CD4-positive, alpha-beta memory T cell (primary cell): ENCODE measurements at regions not wholly inside any gene's neighbourhood (a gene's known extent, or its start where the extent isn't known, plus 50 kb on each side); places are given as distances from the start of the nearest gene placed in this dataset.

Experiments used
- CTCF ChIA-PET: fragments of 350-600 bp; sonication (Branson Sonifier 250); formaldehyde crosslinking; loops from one replicate; lab custom pipeline; 2021; ENCODE audit warnings: inconsistent platforms; ENCODE audit not compliant: partially characterized antibody; lab: Charles Lee
- POLR2A ChIA-PET: fragments of 350-600 bp; sonication (Branson Sonifier 250); formaldehyde crosslinking; loops from one replicate; lab custom pipeline; 2021; ENCODE audit not compliant: partially characterized antibody; lab: Charles Lee
- DNase-seq, 5 donors: peaks; one replicate each; pipeline versions ENCODE4 v3.0.0 to v3.0.0-alpha.2; 2020 to 2022; ENCODE audit warnings: mixed read lengths in 1 of 5
- H3K27ac ChIP-seq: one replicate; pipeline ENCODE4 v1.7.0; 2013; ENCODE audit warnings: low read depth, low read length
- H3K27me3 ChIP-seq: 2 replicates; pipeline ENCODE4 v1.7.0; 2013; ENCODE audit warnings: mild to moderate bottlenecking, low read length, moderate library complexity; ENCODE audit not compliant: insufficient read depth
- H3K36me3 ChIP-seq: 2 replicates; pipeline ENCODE4 v1.7.0; 2013; ENCODE audit warnings: mild to moderate bottlenecking, low read length, moderate library complexity; ENCODE audit not compliant: insufficient read depth
- H3K4me1 ChIP-seq: 2 replicates; pipeline ENCODE4 v1.7.0; 2013; ENCODE audit warnings: mild to moderate bottlenecking, low read length, moderate library complexity; ENCODE audit not compliant: insufficient read depth
- H3K4me3 ChIP-seq, 2 donors: one replicate each; pipeline ENCODE4 v1.7.0; 2013; ENCODE audit warnings: low read length in 2 of 2, mild to moderate bottlenecking in 1 of 2
- H3K9me3 ChIP-seq, 2 donors: one replicate each; pipeline ENCODE4 v1.7.0; 2013; ENCODE audit warnings: low read length in 2 of 2, control low read depth in 1 of 2; ENCODE audit not compliant: control insufficient read depth in 1 of 2
- H3K27ac Mint-ChIP-seq, 7 donors: one replicate each; pipeline ENCODE4 v1.8.0; 2020 to 2021; ENCODE audit warnings: mixed read lengths in 7 of 7, mild to moderate bottlenecking in 6 of 7, inconsistent platforms in 3 of 7, moderate library complexity in 3 of 7
- H3K27me3 Mint-ChIP-seq, 2 donors: one replicate each; pipeline ENCODE4 v1.8.0; 2020 to 2021; ENCODE audit warnings: mixed read lengths in 2 of 2
- H3K36me3 Mint-ChIP-seq, 2 donors: one replicate each; pipeline ENCODE4 v1.8.0; 2020 to 2021; ENCODE audit warnings: mixed read lengths in 2 of 2, inconsistent platforms in 1 of 2, mild to moderate bottlenecking in 1 of 2
- H3K4me1 Mint-ChIP-seq, 4 donors: one replicate each; pipeline ENCODE4 v1.8.0; 2020 to 2021; ENCODE audit warnings: mixed read lengths in 4 of 4, mild to moderate bottlenecking in 1 of 4
- H3K4me3 Mint-ChIP-seq, 8 donors: one replicate each; pipeline ENCODE4 v1.8.0; 2020 to 2021; ENCODE audit warnings: mixed read lengths in 8 of 8, mild to moderate bottlenecking in 7 of 8, moderate library complexity in 6 of 8, inconsistent platforms in 3 of 8
- H3K9me3 Mint-ChIP-seq, 8 donors: one replicate each; pipeline ENCODE4 v1.8.0; 2020 to 2021; ENCODE audit warnings: mixed read lengths in 8 of 8, mild to moderate bottlenecking in 5 of 8, inconsistent platforms in 3 of 8, moderate library complexity in 1 of 8
- intact Hi-C: fragments of 100-400 bp; cut with micrococcal nuclease; formaldehyde crosslinking; loops from one replicate; pipeline ENCODE4 v1.15.1; 2023

- Mint-ChIP-seq H3K4me3 (no peak overlapping the region), H3K27ac (no peak overlapping the region), H3K9me3 (no peaks in the 10 kb centered on the region), H3K27me3 (peaks cover 3 to 13% of the 10 kb centered on the region in 2 donors), H3K36me3 (no peaks in the 10 kb centered on the region), H3K4me1 (no peaks in the 10 kb centered on the region)
- H3K27ac ChIP-seq: no peak overlapping the region
- DNase-seq: no peak
- no peak overlapping the region for H3K4me3 ChIP-seq
- no peaks in the 10 kb centered on the region for H3K4me1 ChIP-seq
- intact Hi-C loops: no loop called here
- ChIA-PET POLR2A (no interaction called here), CTCF (no interaction called here)
- H3K27me3 ChIP-seq: no peaks in the 10 kb centered on the region
- no peaks in the 10 kb centered on the region for H3K9me3 ChIP-seq
- no peaks in the 10 kb centered on the region for H3K36me3 ChIP-seq
These were observed 593.4 kb downstream of the PTPRU start for GRCh38 chr1:29829448-29830344.

GRCh38 chr1:29828526-29829447 lies 592.5 kb downstream of the PTPRU start:
- H3K27ac Mint-ChIP-seq: no peak overlapping the region
- intact Hi-C loops: no loop called here
- CTCF ChIA-PET: no interaction called here

GRCh38 chr1:29827801-29828525 lies 591.6 kb downstream of the PTPRU start:
- Mint-ChIP-seq H3K4me1 (no peaks in the 10 kb centered on the region), H3K36me3 (no peaks in the 10 kb centered on the region), H3K27ac (no peak overlapping the region), H3K27me3 (peaks cover 6 to 18% of the 10 kb centered on the region in 2 donors), H3K9me3 (no peaks in the 10 kb centered on the region), H3K4me3 (no peak overlapping the region)
- POLR2A ChIA-PET: no interaction called here
- no peak for DNase-seq
- Histone ChIP-seq H3K27me3 (no peaks in the 10 kb centered on the region), H3K36me3 (no peaks in the 10 kb centered on the region), H3K4me3 (no peak overlapping the region), H3K9me3 (no peaks in the 10 kb centered on the region), H3K27ac (no peak overlapping the region), H3K4me1 (no peaks in the 10 kb centered on the region)
- intact Hi-C loops: no loop called here
- CTCF ChIA-PET: no interaction called here

More at GRCh38 chr1:29828526-29829447, 592.5 kb downstream of the PTPRU start:
- H3K9me3 ChIP-seq: no peaks in the 10 kb centered on the region
- Mint-ChIP-seq H3K4me1 (no peaks in the 10 kb centered on the region), H3K9me3 (no peaks in the 10 kb centered on the region), H3K27me3 (peaks cover 4 to 13% of the 10 kb centered on the region in 2 donors), H3K4me3 (no peak overlapping the region), H3K36me3 (no peaks in the 10 kb centered on the region)
- POLR2A ChIA-PET: no interaction called here
- no peaks in the 10 kb centered on the region for H3K4me1 ChIP-seq
- H3K27ac ChIP-seq: no peak overlapping the region
- no peak for DNase-seq
- H3K4me3 ChIP-seq: no peak overlapping the region
- H3K27me3 ChIP-seq: no peaks in the 10 kb centered on the region
- H3K36me3 ChIP-seq: no peaks in the 10 kb centered on the region

GRCh38 chr1:29827237-29827750 lies 591.0 kb downstream of the PTPRU start:
- no peak for DNase-seq
- H3K4me3 ChIP-seq: no peak overlapping the region
- H3K27me3 ChIP-seq: no peaks in the 10 kb centered on the region
- intact Hi-C loops: no loop called here
- H3K27ac ChIP-seq: no peak overlapping the region
- Mint-ChIP-seq H3K4me1 (no peaks in the 10 kb centered on the region), H3K36me3 (no peaks in the 10 kb centered on the region), H3K4me3 (no peak overlapping the region), H3K27me3 (peaks cover 11 to 24% of the 10 kb centered on the region in 2 donors), H3K9me3 (no peaks in the 10 kb centered on the region), H3K27ac (no peak overlapping the region)
- CTCF ChIA-PET: no interaction called here
- no peaks in the 10 kb centered on the region for H3K36me3 ChIP-seq
- POLR2A ChIA-PET: no interaction called here
- no peaks in the 10 kb centered on the region for H3K4me1 ChIP-seq
- no peaks in the 10 kb centered on the region for H3K9me3 ChIP-seq

GRCh38 chr1:29826646-29827045 lies 590.3 kb downstream of the PTPRU start:
- Mint-ChIP-seq H3K36me3 (no peaks in the 10 kb centered on the region), H3K4me1 (no peaks in the 10 kb centered on the region)
- intact Hi-C loops: no loop called here

GRCh38 chr1:29825941-29826415 lies 589.7 kb downstream of the PTPRU start:
- ChIA-PET POLR2A (no interaction called here), CTCF (no interaction called here)
- Histone ChIP-seq H3K9me3 (no peaks in the 10 kb centered on the region), H3K27ac (no peak overlapping the region), H3K27me3 (no peaks in the 10 kb centered on the region), H3K4me3 (no peak overlapping the region), H3K4me1 (no peaks in the 10 kb centered on the region), H3K36me3 (no peaks in the 10 kb centered on the region)
- peaks cover 0 to 2% (median 0%) of the 10 kb centered on the region in 8 donors for H3K9me3 Mint-ChIP-seq
- DNase-seq: no peak
- peaks cover 20 to 28% of the 10 kb centered on the region in 2 donors for H3K27me3 Mint-ChIP-seq
- intact Hi-C loops: no loop called here
- no peaks in the 10 kb centered on the region for H3K4me1 Mint-ChIP-seq
- no peaks in the 10 kb centered on the region for H3K36me3 Mint-ChIP-seq
- no peak overlapping the region for H3K27ac Mint-ChIP-seq
- H3K4me3 Mint-ChIP-seq: no peak overlapping the region

More at GRCh38 chr1:29826646-29827045, 590.3 kb downstream of the PTPRU start:
- no peak overlapping the region for H3K27ac Mint-ChIP-seq
- Histone ChIP-seq H3K27me3 (no peaks in the 10 kb centered on the region), H3K36me3 (no peaks in the 10 kb centered on the region), H3K9me3 (no peaks in the 10 kb centered on the region), H3K4me1 (no peaks in the 10 kb centered on the region), H3K4me3 (no peak overlapping the region), H3K27ac (no peak overlapping the region)
- ChIA-PET POLR2A (no interaction called here), CTCF (no interaction called here)
- H3K4me3 Mint-ChIP-seq: no peak overlapping the region
- H3K27me3 Mint-ChIP-seq: peaks cover 14 to 22% of the 10 kb centered on the region in 2 donors
- H3K9me3 Mint-ChIP-seq: no peaks in the 10 kb centered on the region
- DNase-seq: no peak
